Esophagus muscularis mucosa (tissue), 3 donors: ENCODE measurements at regions not wholly inside any gene's neighbourhood (a gene's known extent, or its start where the extent isn't known, plus 50 kb on each side); places are given as distances from the start of the nearest gene placed in this dataset.

Experiments used
- CTCF ChIP-seq, 3 experiments: fragments of 200-600 bp in 2 of 3; fragments of 450-650 bp in 1 of 3; sonication (generic) in 2 of 3; IDR thresholded peaks; one replicate each; pipeline ENCODE4 v1.5.1; 2017 to 2019; ENCODE audit warnings: antibody characterized with exemption in 3 of 3, mild to moderate bottlenecking in 2 of 3, moderate library complexity in 1 of 3
- POLR2A ChIP-seq: fragments of 450-650 bp; IDR thresholded peaks from one replicate; pipeline ENCODE4 v1.6.1; 2017; ENCODE audit warnings: antibody characterized with exemption, moderate library complexity, mild to moderate bottlenecking, low read depth

- no peak for TF ChIP-seq CTCF (IDR thresholded peaks at IDR 0.05)
- TF ChIP-seq POLR2A = no peak
Measured at GRCh38 chr1:188056011-188056410, 1227.3 kb downstream of the PLA2G4A start.
